ENCODE measurements at regions not wholly inside any gene's neighbourhood (a gene's known extent, or its start where the extent isn't known, plus 50 kb on each side); places are given as distances from the start of the nearest gene placed in this dataset.

GRCh38 chr13:21934284-21934683 lies 263.4 kb downstream of the FGF9 start:
- no peak overlapping the region for H3K4me3 ChIP-seq
- no peak overlapping the region for H3K27ac ChIP-seq
- ATAC-seq = no peak
- TF ChIP-seq CTCF (IDR thresholded peaks at IDR 0.05) (no peak), POLR2AphosphoS5 (IDR thresholded peaks at IDR 0.05) (no peak), EP300 (IDR thresholded peaks at IDR 0.05) (no peak), POLR2A (IDR thresholded peaks at IDR 0.05) (no peak)
- no peaks in the 10 kb centered on the region for H3K4me1 ChIP-seq
- WGBS, 2 donors (ENCODE audit: low coverage in 1 of 2) = 83 to 88% methylated on average over 6 to 8 of the region's 9 CpGs
- no peaks in the 10 kb centered on the region for H3K36me3 ChIP-seq
- no peaks in the 10 kb centered on the region for H3K27me3 ChIP-seq
- no peaks in the 10 kb centered on the region for H3K9me3 ChIP-seq

DNA sequence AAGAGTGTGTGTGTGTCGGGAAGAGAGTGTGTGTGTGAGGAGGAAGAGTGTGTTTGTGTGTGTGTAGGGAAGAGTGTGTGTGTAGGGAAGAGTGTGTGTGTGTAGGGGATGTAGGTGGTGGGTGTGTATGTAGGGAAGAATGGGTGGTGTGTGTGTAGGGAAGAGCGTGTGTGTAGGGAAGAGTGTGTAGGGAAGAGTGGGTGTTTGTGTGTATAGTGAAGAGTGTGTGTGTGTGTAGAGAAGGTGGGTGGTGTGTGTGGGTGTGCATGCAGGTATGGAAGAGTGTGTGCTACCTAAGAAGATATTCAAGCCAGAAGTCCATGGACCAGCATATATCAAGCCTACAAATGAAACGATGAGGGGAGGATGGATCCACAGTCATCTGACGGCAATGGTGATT lies 265.8 kb downstream of the FGF9 start:
- Histone ChIP-seq H3K9me3 (no peaks in the 10 kb centered on the region), H3K27ac (no peak overlapping the region), H3K36me3 (no peaks in the 10 kb centered on the region), H3K27me3 (no peaks in the 10 kb centered on the region), H3K4me3 (no peak overlapping the region), H3K4me1 (no peaks in the 10 kb centered on the region)
- ATAC-seq = no peak
- WGBS, 2 donors (ENCODE audit: low coverage in 1 of 2) = 83 to 98% methylated on average over 2 to 4 of the region's 4 CpGs
- TF ChIP-seq POLR2AphosphoS5 (IDR thresholded peaks at IDR 0.05) = no peak
- TF ChIP-seq CTCF (IDR thresholded peaks at IDR 0.05) = no peak
- no peak for TF ChIP-seq EP300 (IDR thresholded peaks at IDR 0.05)
- no peak for TF ChIP-seq POLR2A (IDR thresholded peaks at IDR 0.05)

GRCh38 chr13:21938168-21938567 lies 267.3 kb downstream of the FGF9 start:
- WGBS, 2 donors (ENCODE audit: low coverage in 1 of 2) = 76 to 86% methylated on average over 5 to 6 of the region's 6 CpGs
- H3K4me1 ChIP-seq = no peaks in the 10 kb centered on the region
- H3K9me3 ChIP-seq = no peaks in the 10 kb centered on the region
- H3K27ac ChIP-seq = no peak overlapping the region
- TF ChIP-seq EP300 (IDR thresholded peaks at IDR 0.05) (no peak), CTCF (IDR thresholded peaks at IDR 0.05) (no peak), POLR2AphosphoS5 (IDR thresholded peaks at IDR 0.05) (no peak), POLR2A (IDR thresholded peaks at IDR 0.05) (no peak)
- H3K36me3 ChIP-seq = no peaks in the 10 kb centered on the region
- no peaks in the 10 kb centered on the region for H3K27me3 ChIP-seq
- no peak for ATAC-seq
- H3K4me3 ChIP-seq = no peak overlapping the region

GRCh38 chr13:21938636-21939035 lies 267.8 kb downstream of the FGF9 start:
- no peak for ATAC-seq
- 70 to 72% methylated on average over 3 to 7 of the region's 7 CpGs for WGBS, 2 donors (ENCODE audit: low coverage in 1 of 2)
- H3K4me3 ChIP-seq = no peak overlapping the region
- H3K9me3 ChIP-seq = no peaks in the 10 kb centered on the region
- no peaks in the 10 kb centered on the region for H3K36me3 ChIP-seq
- TF ChIP-seq POLR2A (IDR thresholded peaks at IDR 0.05) = no peak
- TF ChIP-seq EP300 (IDR thresholded peaks at IDR 0.05) = no peak
- no peak for TF ChIP-seq CTCF (IDR thresholded peaks at IDR 0.05)
- no peak for TF ChIP-seq POLR2AphosphoS5 (IDR thresholded peaks at IDR 0.05)
- H3K4me1 ChIP-seq = no peaks in the 10 kb centered on the region
- H3K27me3 ChIP-seq = no peaks in the 10 kb centered on the region
- H3K27ac ChIP-seq = no peak overlapping the region

- no peak overlapping the region for H3K4me3 ChIP-seq
- H3K27me3 ChIP-seq = no peaks in the 10 kb centered on the region
- H3K9me3 ChIP-seq = peaks cover 0 to 23% (median 0%) of the 10 kb centered on the region in 3 donors
- TF ChIP-seq POLR2A (IDR thresholded peaks at IDR 0.05) (no peak), EP300 (IDR thresholded peaks at IDR 0.05) (no peak), POLR2AphosphoS5 (IDR thresholded peaks at IDR 0.05) (no peak), CTCF (IDR thresholded peaks at IDR 0.05) (no peak)
- H3K27ac ChIP-seq = no peak overlapping the region
- ATAC-seq = no peak
- no peaks in the 10 kb centered on the region for H3K4me1 ChIP-seq
- H3K36me3 ChIP-seq = no peaks in the 10 kb centered on the region
- WGBS, 2 donors (ENCODE audit: low coverage in 1 of 2) = 86 to 100% methylated on average over 2 of the region's 7 CpGs
Observed at GRCh38 chr13:21942061-21942460, 271.2 kb downstream of the FGF9 start.

All from gastroesophageal sphincter (tissue), 4 donors.